ENCODE measurements at regions not wholly inside any gene's neighbourhood (a gene's known extent, or its start where the extent isn't known, plus 50 kb on each side); places are given as distances from the start of the nearest gene placed in this dataset.
"Not testable (repeated sequence)": the region's sequence is repeated elsewhere in the genome, so short reads cannot be mapped to it uniquely, and the experiment has no call there.

DNA sequence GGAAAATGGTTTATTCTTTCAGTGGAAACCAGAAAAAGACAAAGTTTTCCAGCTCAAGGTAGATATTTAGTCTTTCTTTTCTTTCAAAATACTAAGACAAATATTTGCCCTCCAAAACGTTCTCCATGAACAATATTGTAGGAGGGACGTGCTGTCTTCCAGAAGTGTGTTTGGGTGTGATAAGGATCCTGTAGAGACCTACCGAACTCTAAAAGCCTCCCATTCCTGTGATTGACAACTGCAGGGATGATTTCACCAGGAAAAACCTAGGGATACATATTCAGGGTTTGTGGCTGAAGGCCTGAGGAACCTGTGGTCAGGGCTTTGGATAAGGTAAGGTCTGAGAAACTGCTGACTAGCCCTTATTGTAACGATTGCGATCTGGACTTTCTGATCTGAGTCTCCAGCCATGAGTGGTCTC is 167.1 kb downstream of the ZNF648 start:
- DNase-seq (ENCODE audit: low read depth, low spot score) = no peak
- H3K4me3 ChIP-seq (ENCODE audit: low read length) = no peak overlapping the region

DNA sequence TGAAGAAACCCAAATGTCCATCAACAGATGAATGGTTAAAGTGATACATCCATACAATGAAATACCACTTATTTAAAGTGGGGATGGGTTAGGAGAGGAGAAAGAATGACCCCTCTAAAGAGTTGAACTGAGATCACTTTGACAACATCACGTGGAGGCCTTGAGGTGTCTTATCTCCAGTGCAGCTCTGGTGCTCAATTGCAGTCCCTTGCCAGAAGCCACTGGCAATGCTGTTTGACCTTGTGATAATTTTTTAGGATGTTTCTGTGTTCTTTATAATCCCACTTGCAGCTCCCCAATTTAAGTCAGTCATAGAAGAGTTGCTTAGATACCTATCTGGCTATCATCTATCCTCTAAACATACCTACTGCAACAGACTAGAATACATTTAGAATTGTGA is 167.6 kb downstream of the ZNF648 start:
- H3K4me3 ChIP-seq (ENCODE audit: low read length) = no peak overlapping the region
- DNase-seq (ENCODE audit: low read depth, low spot score) = no peak

DNA sequence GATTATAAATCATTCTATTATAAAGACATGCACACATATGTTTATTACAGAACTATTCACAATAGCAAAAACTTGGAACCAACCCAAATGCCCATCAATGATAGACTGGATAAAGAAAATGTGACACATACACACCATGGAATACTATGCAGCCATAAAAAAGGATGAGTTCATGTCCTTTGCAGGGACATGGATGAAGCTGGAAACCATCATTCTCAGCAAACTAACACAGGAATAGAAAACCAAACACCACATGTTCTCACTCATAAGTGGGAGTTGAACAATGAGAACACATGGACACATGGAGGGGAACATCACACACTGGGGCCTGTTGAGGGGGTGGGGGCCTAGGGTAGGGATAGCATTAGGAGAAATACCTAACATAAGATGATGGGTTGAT is 168.4 kb downstream of the ZNF648 start:
- DNase-seq (ENCODE audit: low read depth, low spot score); H3K4me3 ChIP-seq (ENCODE audit: low read length): not testable (repeated sequence)

DNA sequence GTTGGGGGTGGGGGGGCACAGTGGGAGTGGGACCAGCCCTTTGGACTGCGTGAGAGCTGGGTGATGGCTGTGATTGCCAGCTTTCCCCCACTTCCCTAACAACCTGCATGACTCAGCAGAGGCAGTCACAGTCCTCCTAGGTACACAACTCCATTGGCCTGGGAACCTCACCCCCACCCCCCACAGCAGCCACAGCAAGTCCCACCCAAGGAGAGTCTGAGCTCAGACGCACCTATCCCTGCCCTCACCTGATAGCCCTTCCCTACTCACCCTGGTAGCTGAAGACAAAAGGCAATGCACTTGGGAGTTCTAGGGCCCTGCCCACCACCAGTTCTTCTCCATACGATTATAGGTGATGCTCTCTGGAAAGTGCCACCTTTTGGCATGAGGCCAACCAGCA is 188.9 kb downstream of the ZNF648 start:
- no peak for DNase-seq (ENCODE audit: low read depth, low spot score)
- H3K4me3 ChIP-seq (ENCODE audit: low read length) = no peak overlapping the region

DNA sequence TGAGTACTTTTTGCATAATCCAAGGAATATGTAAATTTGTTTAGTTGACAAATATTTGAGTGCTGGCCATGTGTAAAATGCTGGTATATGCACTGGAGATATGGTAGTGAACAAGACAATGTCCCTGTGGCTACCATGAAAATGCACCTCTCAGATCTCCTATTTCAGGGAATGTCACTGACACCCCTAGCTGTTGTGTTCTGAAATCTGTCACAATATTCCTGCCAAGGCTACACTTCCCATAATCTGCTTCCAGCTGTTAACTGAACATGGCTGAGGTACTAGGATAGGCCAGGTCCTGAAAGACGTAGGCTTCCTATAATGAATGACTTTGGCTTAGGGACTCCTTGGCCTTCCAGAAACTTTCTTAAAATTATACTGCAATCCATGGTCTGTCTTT is 197.8 kb downstream of the ZNF648 start:
- H3K4me3 ChIP-seq (ENCODE audit: low read length) = no peak overlapping the region
- DNase-seq (ENCODE audit: low read depth, low spot score) = no peak

DNA sequence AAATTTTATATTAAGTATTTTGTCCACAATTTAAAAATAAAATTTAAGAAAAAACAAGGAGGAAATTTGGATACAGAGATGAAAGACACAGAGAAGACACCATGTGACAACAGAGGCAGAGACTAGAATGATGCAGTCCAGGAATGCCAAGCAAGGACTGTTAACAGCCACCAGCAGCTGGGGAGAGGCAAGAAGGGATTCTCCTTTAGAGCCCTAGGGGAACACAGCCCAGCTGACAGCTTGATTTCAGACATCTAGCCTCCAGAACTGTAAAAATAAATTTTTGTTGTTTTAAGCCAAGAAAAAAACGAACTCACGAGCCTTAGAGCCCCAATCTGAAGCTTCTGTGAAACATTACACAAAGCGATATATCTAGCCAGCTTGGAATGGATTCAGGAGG is 198.5 kb downstream of the ZNF648 start:
- DNase-seq (ENCODE audit: low read depth, low spot score) = no peak
- no peak overlapping the region for H3K4me3 ChIP-seq (ENCODE audit: low read length)

DNA sequence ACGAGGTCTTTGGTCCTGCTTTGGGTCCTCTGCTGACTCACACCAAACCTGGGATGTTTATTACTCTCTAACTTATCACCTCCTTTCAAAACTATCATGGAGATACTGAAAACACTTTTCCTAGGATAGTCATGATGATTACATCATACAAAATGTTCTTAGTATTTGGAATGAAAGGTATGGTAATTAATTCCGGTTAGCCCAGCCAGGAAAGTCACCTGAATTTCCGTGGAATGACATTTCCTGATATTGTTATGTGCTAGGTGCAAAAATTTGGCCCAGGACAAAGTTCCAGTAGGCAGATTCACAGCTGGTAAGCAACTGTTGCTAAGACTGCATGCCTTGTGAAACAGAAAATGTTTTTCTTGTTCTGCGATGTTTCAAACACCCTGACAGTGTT is 203.4 kb downstream of the ZNF648 start:
- H3K4me3 ChIP-seq (ENCODE audit: low read length) = no peak overlapping the region
- no peak for DNase-seq (ENCODE audit: low read depth, low spot score)
